Panc1 (cell line): ENCODE measurements at regions not wholly inside any gene's neighbourhood (a gene's known extent, or its start where the extent isn't known, plus 50 kb on each side); places are given as distances from the start of the nearest gene placed in this dataset.

Experiments used
- ATAC-seq: fragments of 200-7000 bp; cut with Tn5 transposase; 2 replicates; pipeline ENCODE4 v1.9.1; 2020; ENCODE audit warnings: mild to moderate bottlenecking, moderate library complexity
- BruUV-seq: library from RNA; stranded (reverse); fragments of 400-500 nt; replicated peaks from 2 replicates; lab custom pipeline; 2021; lab: Mats Ljungman, UMichigan
- CTCF ChIA-PET: fragments of 300-600 bp; sonication (Branson Sonifier 250); formaldehyde crosslinking; loops from one replicate; lab custom pipeline; 2022; ENCODE audit warnings: antibody characterized with exemption; lab: Charles Lee
- POLR2A ChIA-PET: fragments of 300-600 bp; sonication (Branson Sonifier 250); formaldehyde crosslinking; loops from one replicate; lab custom pipeline; 2022; ENCODE audit warnings: antibody characterized with exemption; lab: Charles Lee
- DNase-seq: peaks from one replicate; pipeline ENCODE4 v3.0.0-alpha.2; 2010; ENCODE audit warnings: low read depth, low spot score
- H3K27ac ChIP-seq: 2 replicates; pipeline ENCODE4 v1.5.1; 2011; ENCODE audit warnings: mild to moderate bottlenecking, low read length, inconsistent platforms
- H3K27me3 ChIP-seq: fragments of 200-500 bp; sonication (Bioruptor generic); 2 replicates; pipeline ENCODE4 v1.6.0; 2014; ENCODE audit warnings: low read length, inconsistent platforms; ENCODE audit not compliant: control insufficient read depth, insufficient read depth
- H3K36me3 ChIP-seq: fragments of 200-500 bp; sonication (Bioruptor generic); 2 replicates; pipeline ENCODE4 v1.5.1; 2014; ENCODE audit warnings: inconsistent platforms, mild to moderate bottlenecking, low read length, moderate library complexity; ENCODE audit not compliant: control insufficient read depth, insufficient read depth
- H3K4me1 ChIP-seq: 2 replicates; pipeline ENCODE4 v1.5.1; 2011; ENCODE audit warnings: inconsistent platforms, mild to moderate bottlenecking, low read length, moderate library complexity; ENCODE audit not compliant: control insufficient read depth, insufficient read depth
- H3K4me3 ChIP-seq, 2 experiments: 2 replicates each; pipeline ENCODE4 v1.5.1; 2011 to 2012; ENCODE audit warnings: low read depth in 2 of 2, low read length in 2 of 2, mild to moderate bottlenecking in 2 of 2, inconsistent platforms in 1 of 2, moderate library complexity in 1 of 2
- H3K9me3 ChIP-seq: fragments of 200-500 bp; sonication (Bioruptor generic); 2 replicates; pipeline ENCODE4 v1.5.1; 2014; ENCODE audit warnings: low read depth, mild to moderate bottlenecking, inconsistent platforms, low read length, moderate library complexity; ENCODE audit not compliant: control insufficient read depth, insufficient read depth
- POLR2AphosphoS5 ChIP-seq: IDR thresholded peaks from 2 replicates; pipeline ENCODE4 v1.6.1; 2012; ENCODE audit warnings: mild to moderate bottlenecking, low read depth, low read length, moderate library complexity
- SIN3A ChIP-seq: IDR thresholded peaks from 2 replicates; pipeline ENCODE4 v1.6.1; 2012; ENCODE audit warnings: low read depth, mild to moderate bottlenecking, low read length, moderate library complexity, borderline replicate concordance; ENCODE audit not compliant: insufficient read depth
- TCF7L2 ChIP-seq: IDR thresholded peaks from 2 replicates; pipeline ENCODE4 v1.6.1; 2011; ENCODE audit warnings: mild to moderate bottlenecking, low read depth, low read length, inconsistent platforms
- in situ Hi-C: cut with HindIII; loops from 2 replicates; pipeline ENCODE4 v1.10.0; 2016; ENCODE audit warnings: low sequenced_read_pairs, low pct_unique_long_range_greater_than_20kb
- intact Hi-C: fragments of 100-400 bp; cut with micrococcal nuclease; formaldehyde crosslinking; loops from one replicate; pipeline ENCODE4 v1.10.0; 2022; ENCODE audit not compliant: unreplicated experiment
- TF ChIP-seq, protein P1 (sequence below), 2 experiments: IDR thresholded peaks; 2 replicates each; pipeline ENCODE4 v1.6.1; 2011 to 2012; ENCODE audit warnings: low read depth in 2 of 2, control low read depth in 1 of 2, low read length in 1 of 2, mild to moderate bottlenecking in 1 of 2, moderate library complexity in 1 of 2; ENCODE audit not compliant: insufficient read depth in 1 of 2
- TF ChIP-seq, protein P2 (sequence below): fragments of 450-650 bp; IDR thresholded peaks from 2 replicates; pipeline ENCODE4 v1.5.1; 2017; ENCODE audit warnings: mild to moderate bottlenecking

- no peak for ATAC-seq
- TF ChIP-seq, protein P1, sequence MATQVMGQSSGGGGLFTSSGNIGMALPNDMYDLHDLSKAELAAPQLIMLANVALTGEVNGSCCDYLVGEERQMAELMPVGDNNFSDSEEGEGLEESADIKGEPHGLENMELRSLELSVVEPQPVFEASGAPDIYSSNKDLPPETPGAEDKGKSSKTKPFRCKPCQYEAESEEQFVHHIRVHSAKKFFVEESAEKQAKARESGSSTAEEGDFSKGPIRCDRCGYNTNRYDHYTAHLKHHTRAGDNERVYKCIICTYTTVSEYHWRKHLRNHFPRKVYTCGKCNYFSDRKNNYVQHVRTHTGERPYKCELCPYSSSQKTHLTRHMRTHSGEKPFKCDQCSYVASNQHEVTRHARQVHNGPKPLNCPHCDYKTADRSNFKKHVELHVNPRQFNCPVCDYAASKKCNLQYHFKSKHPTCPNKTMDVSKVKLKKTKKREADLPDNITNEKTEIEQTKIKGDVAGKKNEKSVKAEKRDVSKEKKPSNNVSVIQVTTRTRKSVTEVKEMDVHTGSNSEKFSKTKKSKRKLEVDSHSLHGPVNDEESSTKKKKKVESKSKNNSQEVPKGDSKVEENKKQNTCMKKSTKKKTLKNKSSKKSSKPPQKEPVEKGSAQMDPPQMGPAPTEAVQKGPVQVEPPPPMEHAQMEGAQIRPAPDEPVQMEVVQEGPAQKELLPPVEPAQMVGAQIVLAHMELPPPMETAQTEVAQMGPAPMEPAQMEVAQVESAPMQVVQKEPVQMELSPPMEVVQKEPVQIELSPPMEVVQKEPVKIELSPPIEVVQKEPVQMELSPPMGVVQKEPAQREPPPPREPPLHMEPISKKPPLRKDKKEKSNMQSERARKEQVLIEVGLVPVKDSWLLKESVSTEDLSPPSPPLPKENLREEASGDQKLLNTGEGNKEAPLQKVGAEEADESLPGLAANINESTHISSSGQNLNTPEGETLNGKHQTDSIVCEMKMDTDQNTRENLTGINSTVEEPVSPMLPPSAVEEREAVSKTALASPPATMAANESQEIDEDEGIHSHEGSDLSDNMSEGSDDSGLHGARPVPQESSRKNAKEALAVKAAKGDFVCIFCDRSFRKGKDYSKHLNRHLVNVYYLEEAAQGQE (IDR thresholded peaks at IDR 0.05; ENCODE audit: insufficient read depth in 1 of 2, low read depth in 2 of 2, low read length in 1 of 2), result no peak
- TF ChIP-seq POLR2AphosphoS5 (no peak), SIN3A (no peak), TCF7L2 (no peak)
- TF ChIP-seq, protein P2, sequence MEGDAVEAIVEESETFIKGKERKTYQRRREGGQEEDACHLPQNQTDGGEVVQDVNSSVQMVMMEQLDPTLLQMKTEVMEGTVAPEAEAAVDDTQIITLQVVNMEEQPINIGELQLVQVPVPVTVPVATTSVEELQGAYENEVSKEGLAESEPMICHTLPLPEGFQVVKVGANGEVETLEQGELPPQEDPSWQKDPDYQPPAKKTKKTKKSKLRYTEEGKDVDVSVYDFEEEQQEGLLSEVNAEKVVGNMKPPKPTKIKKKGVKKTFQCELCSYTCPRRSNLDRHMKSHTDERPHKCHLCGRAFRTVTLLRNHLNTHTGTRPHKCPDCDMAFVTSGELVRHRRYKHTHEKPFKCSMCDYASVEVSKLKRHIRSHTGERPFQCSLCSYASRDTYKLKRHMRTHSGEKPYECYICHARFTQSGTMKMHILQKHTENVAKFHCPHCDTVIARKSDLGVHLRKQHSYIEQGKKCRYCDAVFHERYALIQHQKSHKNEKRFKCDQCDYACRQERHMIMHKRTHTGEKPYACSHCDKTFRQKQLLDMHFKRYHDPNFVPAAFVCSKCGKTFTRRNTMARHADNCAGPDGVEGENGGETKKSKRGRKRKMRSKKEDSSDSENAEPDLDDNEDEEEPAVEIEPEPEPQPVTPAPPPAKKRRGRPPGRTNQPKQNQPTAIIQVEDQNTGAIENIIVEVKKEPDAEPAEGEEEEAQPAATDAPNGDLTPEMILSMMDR, result no peak
- intact Hi-C loops, result no loop called here
- Histone ChIP-seq H3K27ac (no peak overlapping the region), H3K36me3 (no peaks in the 10 kb centered on the region), H3K27me3 (peaks cover 4% of the 10 kb centered on the region; the same call in 1 of the 2 replicates), H3K9me3 (no peaks in the 10 kb centered on the region), H3K4me3 (no peak overlapping the region), H3K4me1 (no peaks in the 10 kb centered on the region)
- no peak for DNase-seq
- ChIA-PET CTCF (no interaction called here), POLR2A (no interaction called here)
- in situ Hi-C loops, result no loop called here
- no TSS peak for BruUV-seq
These were observed 88.4 kb downstream of the OLIG3 start for GRCh38 chr6:137405806-137406205.

- POLR2A ChIA-PET, result no interaction called here
- TF ChIP-seq TCF7L2, result no peak
- no peak for TF ChIP-seq SIN3A
- TF ChIP-seq, protein P2, result no peak
- TF ChIP-seq POLR2AphosphoS5, result no peak
- TF ChIP-seq, protein P1 (IDR thresholded peaks at IDR 0.05; ENCODE audit: insufficient read depth in 1 of 2, low read depth in 2 of 2, low read length in 1 of 2), result no peak
- Histone ChIP-seq H3K27me3 (peaks cover 4% of the 10 kb centered on the region; the same call in 1 of the 2 replicates), H3K4me1 (no peaks in the 10 kb centered on the region), H3K36me3 (no peaks in the 10 kb centered on the region), H3K9me3 (no peaks in the 10 kb centered on the region), H3K4me3 (no peak overlapping the region), H3K27ac (no peak overlapping the region)
- intact Hi-C loops, result no loop called here
- CTCF ChIA-PET, result no interaction called here
- ATAC-seq (no peak), DNase-seq (no peak)
- BruUV-seq, result no TSS peak
- in situ Hi-C loops, result no loop called here
These were observed 90.3 kb downstream of the OLIG3 start for GRCh38 chr6:137403855-137404254.
